ENCODE measurements at regions not wholly inside any gene's neighbourhood (a gene's known extent, or its start where the extent isn't known, plus 50 kb on each side); places are given as distances from the start of the nearest gene placed in this dataset.

DNA sequence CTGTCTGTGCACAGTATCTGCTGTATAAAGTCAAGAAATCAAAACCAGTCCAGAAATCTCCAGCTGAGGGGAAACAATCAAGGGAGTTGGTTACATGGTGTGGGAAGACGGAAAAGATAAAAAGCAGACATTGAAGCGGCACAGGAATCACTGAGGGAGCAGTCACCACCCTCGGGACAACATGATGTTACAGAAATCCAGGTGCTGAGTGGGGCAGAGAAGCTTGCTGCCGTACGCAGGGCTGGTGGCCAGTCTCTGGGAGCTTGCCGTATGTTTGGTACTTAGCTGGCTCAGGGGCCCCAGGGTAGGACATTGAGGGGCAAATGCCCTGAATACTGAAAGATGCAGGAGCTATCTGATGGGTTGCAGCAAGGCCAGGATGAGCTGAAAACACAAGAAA, 237.9 kb downstream of the EDEM1 start:
- ChIA-PET POLR2A (no interaction called here), CTCF (interaction anchor here (0.8 to 1.3 kb wide), 2 partner anchors 51 to 167 kb away, joined by 3 read pairs; no protein-coding TSS in a partner anchor)
- DNase-seq (ENCODE audit: low read depth) = no peak
- TF ChIP-seq, protein P1, sequence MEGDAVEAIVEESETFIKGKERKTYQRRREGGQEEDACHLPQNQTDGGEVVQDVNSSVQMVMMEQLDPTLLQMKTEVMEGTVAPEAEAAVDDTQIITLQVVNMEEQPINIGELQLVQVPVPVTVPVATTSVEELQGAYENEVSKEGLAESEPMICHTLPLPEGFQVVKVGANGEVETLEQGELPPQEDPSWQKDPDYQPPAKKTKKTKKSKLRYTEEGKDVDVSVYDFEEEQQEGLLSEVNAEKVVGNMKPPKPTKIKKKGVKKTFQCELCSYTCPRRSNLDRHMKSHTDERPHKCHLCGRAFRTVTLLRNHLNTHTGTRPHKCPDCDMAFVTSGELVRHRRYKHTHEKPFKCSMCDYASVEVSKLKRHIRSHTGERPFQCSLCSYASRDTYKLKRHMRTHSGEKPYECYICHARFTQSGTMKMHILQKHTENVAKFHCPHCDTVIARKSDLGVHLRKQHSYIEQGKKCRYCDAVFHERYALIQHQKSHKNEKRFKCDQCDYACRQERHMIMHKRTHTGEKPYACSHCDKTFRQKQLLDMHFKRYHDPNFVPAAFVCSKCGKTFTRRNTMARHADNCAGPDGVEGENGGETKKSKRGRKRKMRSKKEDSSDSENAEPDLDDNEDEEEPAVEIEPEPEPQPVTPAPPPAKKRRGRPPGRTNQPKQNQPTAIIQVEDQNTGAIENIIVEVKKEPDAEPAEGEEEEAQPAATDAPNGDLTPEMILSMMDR (IDR thresholded peaks at IDR 0.05; ENCODE audit: insufficient read depth, low read depth, low read length) = no peak
- Histone ChIP-seq H3K27me3 (ENCODE audit: control insufficient read depth, insufficient read depth, low read length) (no peaks in the 10 kb centered on the region), H3K4me3 (ENCODE audit: low read depth, low read length) (no peak overlapping the region), H3K36me3 (ENCODE audit: control insufficient read depth, insufficient read depth, low read length) (no peaks in the 10 kb centered on the region)

DNA sequence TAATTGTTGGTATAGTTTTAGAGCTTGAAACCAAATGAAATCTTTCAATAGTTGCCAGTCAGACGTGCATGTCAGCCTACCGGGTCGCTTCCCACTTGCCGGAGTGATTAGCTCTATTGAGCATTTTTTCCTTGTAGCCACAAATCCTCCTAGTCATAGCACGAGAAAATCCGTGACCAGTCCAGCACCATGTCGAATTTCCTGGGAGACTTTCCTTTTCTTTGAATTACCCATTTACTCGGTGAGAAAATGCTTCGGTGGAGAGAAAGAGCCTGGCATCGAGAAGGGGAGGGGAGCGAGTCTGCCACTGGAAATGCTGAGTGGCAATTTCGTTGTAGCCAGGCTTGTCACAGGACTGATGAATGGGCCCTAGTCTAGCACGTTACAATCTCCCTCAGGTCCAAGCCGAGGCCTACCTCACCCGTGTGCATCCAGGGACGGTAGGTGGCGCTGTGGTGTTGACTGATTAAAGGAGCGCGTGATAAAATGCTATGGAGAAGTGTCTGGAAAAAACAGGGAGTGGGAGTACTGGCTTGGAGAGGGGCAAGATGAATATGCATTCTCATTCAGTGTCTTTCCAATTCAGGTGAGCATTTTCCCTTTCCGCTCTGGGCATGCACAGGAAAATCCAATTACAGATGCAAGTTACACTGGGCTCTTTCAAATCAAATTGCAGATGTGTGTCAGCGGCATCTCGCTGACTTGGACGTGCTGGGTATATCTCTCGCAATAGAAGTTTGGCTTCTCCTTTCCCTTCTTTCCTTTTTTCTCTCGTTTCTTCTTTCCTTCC, 238.8 kb downstream of the EDEM1 start:
- POLR2A ChIA-PET = no interaction called here
- H3K4me3 ChIP-seq (ENCODE audit: low read depth, low read length) = no peak overlapping the region
- no peaks in the 10 kb centered on the region for H3K27me3 ChIP-seq (ENCODE audit: control insufficient read depth, insufficient read depth, low read length)
- CTCF ChIA-PET = interaction anchor here (0.8 to 1.3 kb wide), 2 partner anchors 13 to 50 kb away, joined by 3 read pairs; no protein-coding TSS in a partner anchor
- no peaks in the 10 kb centered on the region for H3K36me3 ChIP-seq (ENCODE audit: control insufficient read depth, insufficient read depth, low read length)
- no peak for DNase-seq (ENCODE audit: low read depth)
- TF ChIP-seq, protein P1 (IDR thresholded peaks at IDR 0.05; ENCODE audit: insufficient read depth, low read depth, low read length) = peak; percentile 63

DNA sequence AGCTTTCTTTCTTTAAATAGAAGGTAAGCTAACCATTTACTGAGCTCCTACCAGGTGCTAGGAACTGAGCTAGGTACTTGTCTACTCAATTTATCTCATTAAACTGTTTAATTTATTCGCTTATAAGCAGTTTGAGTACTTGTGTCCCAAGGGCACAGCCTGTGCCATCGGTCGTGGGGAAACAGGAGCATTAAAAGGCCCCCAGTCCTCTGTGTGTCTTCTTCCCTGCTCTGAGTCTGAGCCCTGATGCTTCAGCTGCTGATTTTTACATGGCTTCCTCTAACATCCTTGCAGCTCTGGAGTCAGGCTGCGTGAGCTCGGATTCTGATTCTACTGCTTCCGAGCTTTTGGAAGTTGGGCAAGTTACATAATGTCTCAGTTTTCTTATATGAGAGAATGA, 239.5 kb downstream of the EDEM1 start:
- H3K27me3 ChIP-seq (ENCODE audit: control insufficient read depth, insufficient read depth, low read length) = no peaks in the 10 kb centered on the region
- H3K4me3 ChIP-seq (ENCODE audit: low read depth, low read length) = no peak overlapping the region
- TF ChIP-seq, protein P1 (IDR thresholded peaks at IDR 0.05; ENCODE audit: insufficient read depth, low read depth, low read length) = no peak
- H3K36me3 ChIP-seq (ENCODE audit: control insufficient read depth, insufficient read depth, low read length) = no peaks in the 10 kb centered on the region
- ChIA-PET POLR2A (no interaction called here), CTCF (interaction anchor here (0.8 kb wide), 1 partner anchor 12 kb away, joined by 3 read pairs; no protein-coding TSS in a partner anchor)
- DNase-seq (ENCODE audit: low read depth) = no peak

DNA sequence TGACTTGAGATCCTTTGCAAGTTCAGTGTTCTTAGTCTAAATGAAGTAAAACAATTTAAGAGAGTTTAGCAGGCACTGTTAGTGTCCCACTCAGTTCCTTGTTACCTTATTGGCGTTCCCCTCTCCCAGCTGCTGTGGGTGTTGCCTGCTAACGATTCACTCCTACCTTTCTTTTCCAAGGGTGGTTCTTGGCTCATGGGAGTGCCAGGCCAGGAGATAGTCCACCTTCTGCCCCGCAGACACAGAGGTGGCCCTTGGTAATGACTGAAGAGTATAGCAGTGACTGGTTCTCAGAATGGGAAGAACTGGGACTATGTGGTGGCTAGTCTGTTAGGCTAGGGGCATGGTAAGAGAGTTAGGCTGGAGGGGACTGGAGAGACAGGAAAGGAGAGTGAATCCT, 240.4 kb downstream of the EDEM1 start:
- CTCF ChIA-PET = no interaction called here
- TF ChIP-seq, protein P1 (IDR thresholded peaks at IDR 0.05; ENCODE audit: insufficient read depth, low read depth, low read length) = no peak
- DNase-seq (ENCODE audit: low read depth) = no peak
- no peaks in the 10 kb centered on the region for H3K36me3 ChIP-seq (ENCODE audit: control insufficient read depth, insufficient read depth, low read length)
- no peaks in the 10 kb centered on the region for H3K27me3 ChIP-seq (ENCODE audit: control insufficient read depth, insufficient read depth, low read length)
- H3K4me3 ChIP-seq (ENCODE audit: low read depth, low read length) = no peak overlapping the region
- POLR2A ChIA-PET = no interaction called here

DNA sequence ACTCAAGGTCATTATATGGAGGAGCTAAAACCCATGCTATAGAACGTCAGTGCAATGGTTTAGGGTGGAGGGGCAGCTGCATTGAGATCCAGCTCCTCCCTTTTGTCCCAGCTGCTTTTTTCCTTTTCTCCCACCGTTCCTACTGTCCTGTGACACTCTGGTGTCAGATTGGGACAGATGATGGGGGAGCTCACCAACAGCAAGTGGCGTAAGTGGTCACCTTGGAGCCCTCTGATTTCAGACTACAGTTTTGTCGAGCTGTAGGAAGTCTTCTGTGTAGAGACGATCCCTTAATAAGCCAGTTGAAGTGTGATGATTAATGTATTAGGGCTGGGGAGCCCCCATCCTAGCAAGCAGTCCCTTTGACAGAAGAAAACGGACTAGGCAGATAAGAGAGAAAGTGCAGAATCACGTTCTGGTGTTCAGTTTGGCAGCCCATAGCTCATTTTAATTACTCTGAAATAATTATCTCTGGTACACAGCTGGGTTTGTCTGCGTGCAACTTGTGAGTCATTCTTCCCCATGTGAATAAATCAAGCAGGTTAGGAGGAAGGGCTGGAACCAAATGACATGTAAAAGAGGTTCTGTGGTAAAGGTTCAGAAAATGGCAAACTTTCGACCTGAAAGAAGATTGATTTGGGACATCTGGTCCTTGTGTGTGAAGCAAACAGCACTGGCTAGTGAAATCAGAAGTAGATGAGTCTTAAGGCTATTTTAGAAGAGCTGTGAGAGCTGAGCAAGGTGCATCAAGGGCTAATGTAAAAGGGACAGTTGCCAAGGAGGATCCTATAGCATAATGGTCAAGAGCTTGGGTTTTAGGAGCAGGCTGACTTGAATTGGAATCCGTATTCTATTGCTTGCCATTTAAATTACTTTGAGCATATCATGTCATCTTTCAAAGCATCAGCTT, 241.4 kb downstream of the EDEM1 start:
- CTCF ChIA-PET = no interaction called here
- Histone ChIP-seq H3K27me3 (ENCODE audit: control insufficient read depth, insufficient read depth, low read length) (no peaks in the 10 kb centered on the region), H3K4me3 (ENCODE audit: low read depth, low read length) (no peak overlapping the region), H3K36me3 (ENCODE audit: control insufficient read depth, insufficient read depth, low read length) (no peaks in the 10 kb centered on the region)
- no peak for DNase-seq (ENCODE audit: low read depth)
- TF ChIP-seq, protein P1 (IDR thresholded peaks at IDR 0.05; ENCODE audit: insufficient read depth, low read depth, low read length) = no peak
- POLR2A ChIA-PET = no interaction called here

Measured in BJ (cell line).